Uterus (tissue), 2 donors: ENCODE measurements at regions not wholly inside any gene's neighbourhood (a gene's known extent, or its start where the extent isn't known, plus 50 kb on each side); places are given as distances from the start of the nearest gene placed in this dataset. TPM values are rescaled to one million over a fixed set of nuclear protein-coding genes. Genes with fewer than 3 reads are reported as not detected.

Experiments
- microRNA-seq: library from miRNA; unstranded; fragments of <30 nt; microRNA quantifications from one replicate; pipeline ENCODE4, GENCODE V29; 2016; ENCODE audit warnings: borderline microRNAs expressed, borderline replicate concordance
- small RNA-seq: library from RNA; depleted of rRNA; stranded (forward); fragments of <200 nt; gene quantifications from one replicate; pipeline ENCODE3, GENCODE V24; 2016

Small RNA genes in the stretch of these regions (microRNA-seq; reads per million reads assigned to microRNA genes)
- not detected for gene MIR4280

Small RNA genes in the stretch of these regions (small RNA-seq; reads per million reads assigned to genes)
- gene MIR4280 (not detected), gene RN7SKP34 (not detected)
